NCI-H69 (cell line): ENCODE measurements at regions not wholly inside any gene's neighbourhood (a gene's known extent, or its start where the extent isn't known, plus 50 kb on each side); places are given as distances from the start of the nearest gene placed in this dataset.

Experiments
- DNase-seq: peaks from one replicate; lab custom pipeline; 2025; lab: John Stamatoyannopoulos, UW

- no peak for DNase-seq
Observed at GRCh38 chr2:4255491-4255890, 552.1 kb downstream of the DCDC2C start.

- DNase-seq: no peak
Observed at GRCh38 chr2:4256351-4256750, 553.0 kb downstream of the DCDC2C start.

- DNase-seq: peak; percentile 43
Observed at GRCh38 chr2:4258563-4258962, 555.2 kb downstream of the DCDC2C start.

GRCh38 chr2:4265936-4266335 lies 562.6 kb downstream of the DCDC2C start:
- DNase-seq: peak; percentile 20

GRCh38 chr2:4269885-4270284 lies 566.5 kb downstream of the DCDC2C start:
- DNase-seq: no peak

- no peak for DNase-seq
Observed at GRCh38 chr2:4272261-4272858, 569.0 kb downstream of the DCDC2C start.

GRCh38 chr2:4278392-4278791 lies 575.0 kb downstream of the DCDC2C start:
- DNase-seq: no peak

GRCh38 chr2:4279431-4279830 lies 576.1 kb downstream of the DCDC2C start:
- peak; percentile 36 for DNase-seq

GRCh38 chr2:4291430-4291829 lies 588.1 kb downstream of the DCDC2C start:
- peak; percentile 7 for DNase-seq

- DNase-seq: no peak
Observed at GRCh38 chr2:4295680-4296079, 592.3 kb downstream of the DCDC2C start.

- no peak for DNase-seq
Observed at GRCh38 chr2:4300616-4301015, 597.2 kb downstream of the DCDC2C start.

GRCh38 chr2:4324531-4324930 lies 621.2 kb downstream of the DCDC2C start:
- DNase-seq: peak; percentile 11

GRCh38 chr2:4336864-4337263 lies 633.5 kb downstream of the DCDC2C start:
- peak; percentile 8 for DNase-seq

GRCh38 chr2:4338345-4338744 lies 635.0 kb downstream of the DCDC2C start:
- DNase-seq: no peak

GRCh38 chr2:4340536-4340935 lies 637.2 kb downstream of the DCDC2C start:
- no peak for DNase-seq

GRCh38 chr2:4346628-4347027 lies 643.3 kb downstream of the DCDC2C start:
- no peak for DNase-seq

- DNase-seq: no peak
Observed at GRCh38 chr2:4353668-4354067, 650.3 kb downstream of the DCDC2C start.

- no peak for DNase-seq
Observed at GRCh38 chr2:4354164-4354563, 650.8 kb downstream of the DCDC2C start.

- peak; percentile 41 for DNase-seq
Observed at GRCh38 chr2:4354678-4355077, 651.3 kb downstream of the DCDC2C start.

- DNase-seq: no peak
Observed at GRCh38 chr2:4356109-4356508, 652.7 kb downstream of the DCDC2C start.

GRCh38 chr2:4356541-4356940 lies 653.2 kb downstream of the DCDC2C start:
- no peak for DNase-seq

GRCh38 chr2:4357121-4357520 lies 653.7 kb downstream of the DCDC2C start:
- no peak for DNase-seq

- DNase-seq: peak; percentile 27
Observed at GRCh38 chr2:4358837-4359236, 655.5 kb downstream of the DCDC2C start.

- no peak for DNase-seq
Observed at GRCh38 chr2:4368907-4369306, 665.5 kb downstream of the DCDC2C start.
